Stimulated activated CD8-positive, alpha-beta memory T cell treated with anti-CD3 and anti-CD28 coated beads, Interleukin-12 subunit alpha, Interleukin-12 subunit beta, amount 100 ng/mL, for 24 hours (primary cell): ENCODE measurements at regions not wholly inside any gene's neighbourhood (a gene's known extent, or its start where the extent isn't known, plus 50 kb on each side); places are given as distances from the start of the nearest gene placed in this dataset.
"Not testable (repeated sequence)": the region's sequence is repeated elsewhere in the genome, so short reads cannot be mapped to it uniquely, and the experiment has no call there.

ENCODE experiments used
- DNase-seq: peaks from one replicate; pipeline ENCODE4 v3.0.0-alpha.2; 2020; ENCODE audit errors: extremely low read depth

DNA sequence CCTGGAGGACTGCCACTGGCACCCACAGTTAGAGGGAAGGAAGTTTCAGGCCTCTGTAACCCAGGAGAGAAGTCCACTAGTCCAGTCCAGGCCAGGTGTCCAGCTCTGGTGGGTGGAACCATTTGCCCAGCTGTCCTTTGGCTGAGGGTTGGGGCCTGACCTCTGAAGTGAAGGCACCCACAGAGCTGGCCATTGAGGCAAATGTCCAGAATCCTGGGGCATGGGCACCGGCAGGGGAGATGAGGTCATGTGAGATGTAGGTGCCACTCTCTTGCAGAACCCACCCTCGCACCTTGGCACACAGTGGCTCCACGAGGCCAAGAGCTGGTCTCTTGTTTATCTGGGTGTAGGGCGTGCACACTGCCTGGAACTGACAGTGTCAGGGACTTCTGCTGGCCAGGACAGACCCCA lies 162.8 kb downstream of the SMAD6 start:
- DNase-seq = no peak

- DNase-seq = no peak
Measured at GRCh38 chr15:66865622-66866611, 163.9 kb downstream of the SMAD6 start.

GRCh38 chr15:66866656-66867055 lies 164.6 kb downstream of the SMAD6 start:
- no peak for DNase-seq

DNA sequence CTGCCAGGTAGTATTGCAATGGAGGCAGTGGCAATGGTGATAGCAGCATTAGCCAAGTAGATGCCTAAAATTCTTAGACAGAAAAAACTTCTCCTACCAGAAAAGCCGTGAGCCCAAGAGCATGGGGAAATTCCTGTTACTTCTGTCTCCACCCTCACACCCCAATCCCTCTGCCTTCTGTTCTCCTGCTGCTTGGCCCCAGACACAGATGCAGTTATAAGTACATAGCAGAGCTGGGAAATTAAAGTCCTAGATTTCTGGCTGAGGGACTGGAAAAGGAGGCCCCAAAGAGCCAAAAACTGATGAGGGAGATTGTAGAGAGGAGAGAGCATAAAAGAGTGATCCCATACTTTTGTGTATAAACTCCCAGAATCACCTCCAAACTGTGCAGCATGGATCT lies 166.9 kb downstream of the SMAD6 start:
- no peak for DNase-seq

GRCh38 chr15:66870880-66871388 lies 168.9 kb downstream of the SMAD6 start:
- no peak for DNase-seq

DNA sequence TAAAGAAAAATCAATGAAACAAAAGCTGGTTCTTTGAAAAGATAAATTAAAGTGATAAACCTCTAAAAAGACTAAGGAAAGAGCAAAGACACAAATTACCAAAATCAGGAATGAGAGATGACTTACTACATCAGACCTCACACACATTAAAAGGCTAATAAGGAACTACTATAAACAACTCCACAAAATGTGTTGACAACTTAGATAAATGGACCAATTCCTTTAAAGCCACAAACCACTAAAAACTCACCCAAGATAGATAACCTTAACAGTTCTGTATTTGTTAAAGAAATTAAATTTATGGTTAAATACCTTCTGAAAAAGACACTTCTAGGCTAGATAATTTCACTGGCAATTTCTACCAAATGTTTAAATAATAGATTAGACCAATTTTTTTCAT lies 170.4 kb downstream of the SMAD6 start:
- DNase-seq = no peak

DNA sequence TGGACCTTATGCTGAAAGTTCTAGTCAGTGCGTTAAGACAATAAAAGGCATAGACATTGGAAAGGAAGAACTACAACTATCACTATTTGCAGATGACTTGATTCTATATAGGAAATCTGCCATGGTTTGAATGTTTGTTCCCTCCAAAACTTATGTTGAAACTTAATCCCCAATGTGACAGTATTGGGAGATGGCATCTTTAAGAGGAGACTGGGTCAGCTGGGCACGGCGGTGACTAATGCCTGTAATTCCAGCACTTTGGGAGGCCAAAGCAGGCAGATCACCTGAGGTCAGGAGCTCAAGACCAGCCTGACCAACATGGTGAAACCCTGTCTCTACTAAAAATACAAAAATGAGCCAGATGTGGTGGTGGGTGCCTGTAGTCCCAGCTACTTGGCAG lies 171.3 kb downstream of the SMAD6 start:
- DNase-seq = not testable (repeated sequence)

- DNase-seq = no peak
Measured at GRCh38 chr15:66873856-66874255, 171.8 kb downstream of the SMAD6 start.

- DNase-seq = no peak
Measured at GRCh38 chr15:66875588-66876420, 173.8 kb downstream of the SMAD6 start.

GRCh38 chr15:66876421-66876730 lies 174.3 kb downstream of the SMAD6 start:
- DNase-seq = no peak

DNA sequence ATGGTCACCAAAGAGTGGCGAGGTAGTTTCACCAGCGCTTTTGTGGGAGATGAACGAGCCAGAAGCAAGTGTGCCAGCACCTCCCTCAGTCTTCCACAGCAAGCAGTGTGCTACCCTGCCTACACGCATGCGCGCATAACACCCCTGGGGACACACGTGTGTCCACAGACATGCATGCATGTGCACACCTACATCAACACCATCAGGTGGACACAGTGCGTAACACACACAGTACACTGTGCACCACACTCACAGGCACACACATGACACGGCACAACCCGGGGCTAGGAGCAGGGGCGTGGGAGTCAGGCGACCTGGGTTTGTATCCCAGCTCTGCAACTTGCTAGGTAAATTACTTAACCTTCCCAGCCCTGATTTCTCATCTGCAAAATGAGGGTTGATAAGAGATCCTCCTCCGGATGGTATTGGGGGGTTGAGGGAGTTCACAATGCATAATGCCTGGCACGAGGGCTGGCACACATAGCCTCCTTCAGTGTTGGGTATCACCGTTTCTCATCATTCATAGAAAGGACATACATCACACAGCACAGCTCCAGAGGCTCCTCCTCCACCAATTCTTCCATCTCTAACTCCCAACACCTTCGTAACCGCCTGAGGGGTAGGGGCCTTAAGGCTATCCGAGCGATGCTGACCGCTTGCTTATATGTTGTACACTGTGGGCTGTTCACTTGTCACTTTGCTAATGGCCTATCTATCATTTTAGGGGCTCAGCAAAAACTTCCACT lies 174.9 kb downstream of the SMAD6 start:
- no peak for DNase-seq

DNA sequence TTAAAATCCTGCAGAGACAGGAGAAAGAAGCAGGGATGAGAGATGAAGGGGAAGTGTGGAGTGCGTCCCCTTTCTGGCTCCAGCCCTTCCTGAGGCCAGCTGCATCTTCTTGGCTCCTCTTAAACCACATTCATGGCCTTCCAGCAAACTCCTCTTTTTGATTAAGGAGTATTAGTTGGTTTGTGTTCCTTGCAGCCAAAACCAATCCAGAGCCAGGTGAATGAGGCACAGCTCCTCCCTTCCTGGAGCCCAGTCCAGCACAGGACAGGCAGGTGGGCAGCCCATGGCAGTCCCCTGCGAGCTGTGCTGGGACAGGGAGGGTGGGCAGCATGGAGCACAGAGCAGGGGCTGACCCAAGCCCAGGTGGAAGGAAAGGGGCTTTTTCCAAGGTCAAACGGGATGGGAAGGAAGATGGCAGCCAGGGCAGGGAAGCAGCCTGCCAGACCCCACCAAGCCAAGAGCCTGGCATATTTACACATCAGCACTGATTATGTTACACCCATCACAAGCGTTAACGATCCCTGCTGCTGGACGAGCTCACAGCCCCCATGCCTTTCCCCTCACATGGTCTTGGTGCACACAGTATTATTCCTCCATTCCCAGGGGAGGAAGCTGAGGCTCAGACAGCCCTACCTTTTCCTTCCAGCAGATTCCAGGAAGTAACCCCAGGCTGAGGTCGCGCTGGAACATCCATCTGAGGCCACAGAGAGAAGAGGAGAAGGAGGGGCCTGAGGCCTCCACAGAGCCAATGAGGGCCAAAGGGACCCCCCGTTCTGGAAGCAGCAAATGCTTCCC lies 175.6 kb downstream of the SMAD6 start:
- no peak for DNase-seq

GRCh38 chr15:66878761-66879160 lies 176.7 kb downstream of the SMAD6 start:
- DNase-seq = no peak

DNA sequence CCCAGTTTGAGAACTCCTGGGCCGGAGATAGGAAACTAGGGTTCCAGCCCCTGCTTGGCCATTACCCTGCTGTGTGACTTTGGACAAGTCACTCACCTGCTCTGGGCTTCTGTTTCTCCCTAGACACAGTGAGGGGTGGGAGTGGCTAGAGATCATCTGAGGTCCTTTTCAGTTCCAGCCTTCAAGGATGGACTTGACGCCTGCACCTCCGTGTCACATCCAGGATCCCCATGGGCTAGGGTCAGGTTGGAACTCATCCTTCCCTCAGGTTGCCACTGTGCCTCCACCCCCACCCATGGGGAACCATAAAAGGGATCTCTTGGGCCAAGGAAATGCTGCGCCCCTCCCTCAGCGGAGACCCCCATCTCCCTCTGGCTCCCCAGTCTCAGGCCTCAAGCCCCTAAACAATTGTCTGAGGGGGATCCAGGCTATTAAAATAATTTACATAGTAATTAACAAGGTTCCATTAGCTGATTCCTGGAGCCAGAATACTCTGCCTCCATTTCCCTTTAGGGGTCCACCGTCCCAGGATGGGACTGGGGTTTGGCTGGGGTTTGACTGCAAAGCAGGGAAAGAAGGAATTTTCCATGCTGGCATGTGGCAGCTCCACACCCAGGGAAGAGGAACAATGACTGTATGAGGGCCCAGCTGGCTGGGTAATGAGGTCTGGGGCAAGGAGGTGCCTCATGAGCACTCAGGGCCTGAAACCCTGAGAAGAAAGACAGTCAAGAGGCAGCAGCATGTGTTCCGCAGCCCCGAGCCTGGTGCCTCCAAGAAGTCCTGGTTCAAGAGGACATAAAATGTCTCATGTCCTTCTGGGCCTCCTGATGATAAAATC lies 177.7 kb downstream of the SMAD6 start:
- no peak for DNase-seq

DNA sequence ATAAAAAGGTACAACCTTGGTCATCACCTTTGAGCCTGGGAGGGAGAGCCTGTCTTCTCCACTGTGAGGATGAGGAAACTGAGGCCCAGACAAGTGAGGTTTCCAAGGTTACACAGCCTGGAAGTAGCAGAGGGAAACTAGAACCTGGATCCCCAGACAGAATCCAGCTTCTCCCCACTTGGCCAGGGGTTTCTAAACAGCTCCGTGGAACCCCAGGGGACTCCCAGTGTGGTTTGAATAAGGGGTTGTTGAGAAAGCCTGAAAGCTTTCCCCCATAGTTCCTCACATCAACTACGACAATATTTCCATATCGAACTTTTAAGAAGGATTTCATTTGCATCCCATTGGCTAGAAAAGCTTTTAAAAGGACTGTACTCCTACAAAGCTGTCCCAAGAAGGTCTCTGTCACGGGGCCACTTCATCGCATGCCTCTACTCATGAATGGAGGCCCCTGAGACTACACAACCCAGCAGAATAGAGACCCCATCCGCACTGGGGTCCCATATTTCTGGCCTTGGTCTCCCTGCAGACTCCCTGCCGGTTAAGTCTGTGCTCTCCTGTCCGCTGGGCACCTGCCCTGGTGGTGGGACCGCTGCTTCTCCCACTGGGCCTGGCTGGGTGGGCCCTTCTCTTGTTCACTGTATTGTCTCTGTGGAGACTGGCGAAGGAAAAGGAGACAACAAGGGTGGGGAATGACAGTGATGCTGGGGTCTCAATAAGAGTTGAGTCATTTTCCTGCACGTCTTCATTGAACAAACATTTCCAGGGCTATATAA lies 178.5 kb downstream of the SMAD6 start:
- no peak for DNase-seq

DNA sequence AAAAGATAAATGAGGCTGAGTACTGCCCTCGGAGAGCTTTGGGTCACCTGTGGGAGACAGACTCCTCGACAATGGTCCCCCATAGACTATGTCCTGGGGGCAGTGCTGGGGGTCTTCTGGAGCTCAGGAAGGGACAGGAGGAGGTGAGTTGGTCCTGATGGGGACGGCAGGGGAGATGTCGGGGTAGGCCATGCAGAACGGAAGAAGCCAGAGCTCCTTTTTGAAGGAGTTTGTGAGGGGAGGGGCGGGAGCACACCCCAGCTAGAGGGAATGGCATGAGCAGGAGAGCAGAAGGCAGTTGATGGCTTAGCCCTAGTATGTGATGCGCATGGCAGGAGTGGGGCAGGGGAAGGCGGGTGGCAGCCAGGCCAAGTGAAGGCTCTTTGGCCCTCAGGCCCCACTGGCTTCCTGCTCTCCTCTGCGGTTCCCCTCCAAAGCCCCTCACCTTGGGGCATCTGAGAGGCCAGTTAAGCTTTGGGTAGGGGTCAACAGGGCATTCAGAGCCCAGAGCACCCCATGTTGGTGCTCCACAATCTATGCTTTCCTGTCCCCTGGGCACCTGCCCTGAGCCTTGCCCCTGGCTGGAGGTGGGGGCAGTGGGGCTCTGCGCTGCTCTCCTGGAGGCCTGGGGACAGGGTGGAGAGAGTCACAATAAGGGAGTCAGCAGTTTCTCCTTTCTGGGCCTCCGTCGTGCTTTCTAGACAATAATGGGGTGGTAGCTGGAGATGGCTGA lies 179.3 kb downstream of the SMAD6 start:
- DNase-seq = no peak

- DNase-seq = no peak
Measured at GRCh38 chr15:66882251-66883020, 180.4 kb downstream of the SMAD6 start.
